Large intestine (tissue), 3 donors: ENCODE measurements at regions not wholly inside any gene's neighbourhood (a gene's known extent, or its start where the extent isn't known, plus 50 kb on each side); places are given as distances from the start of the nearest gene placed in this dataset.

Experiments used
- DNase-seq, 2 donors: peaks; one replicate each; pipeline versions ENCODE4 v3.0.0 to v3.0.0-alpha.2; 2013
- H3K27ac ChIP-seq: one replicate; pipeline ENCODE4 v1.5.1; 2013; ENCODE audit warnings: low read length
- H3K27me3 ChIP-seq: 2 replicates; pipeline ENCODE4 v1.6.1; 2013; ENCODE audit warnings: low read length; ENCODE audit not compliant: control insufficient read depth, insufficient read depth
- H3K36me3 ChIP-seq: 2 replicates; pipeline ENCODE4 v1.6.1; 2013; ENCODE audit warnings: low read length; ENCODE audit not compliant: control insufficient read depth, insufficient read depth
- H3K4me1 ChIP-seq: one replicate; pipeline ENCODE4 v1.6.1; 2013; ENCODE audit warnings: low read length; ENCODE audit not compliant: control insufficient read depth, insufficient read depth
- H3K4me3 ChIP-seq: one replicate; pipeline ENCODE4 v1.5.1; 2013; ENCODE audit warnings: low read length
- H3K9me3 ChIP-seq: one replicate; pipeline ENCODE4 v1.6.1; 2013; ENCODE audit warnings: mild to moderate bottlenecking, low read depth, low read length, moderate library complexity; ENCODE audit not compliant: control insufficient read depth
- WGBS: methylation state at CpG from one replicate; pipeline ENCODE4 v1.1.5; 2013; ENCODE audit warnings: low lambda C conversion rate; ENCODE audit not compliant: insufficient coverage; 5-methylcytosine and 5-hydroxymethylcytosine counted together

- Histone ChIP-seq H3K27ac (no peak overlapping the region), H3K27me3 (no peaks in the 10 kb centered on the region), H3K36me3 (no peaks in the 10 kb centered on the region), H3K4me3 (no peak overlapping the region), H3K4me1 (no peaks in the 10 kb centered on the region), H3K9me3 (no peaks in the 10 kb centered on the region)
- DNase-seq = no peak
- WGBS = no CpG with 5 or more reads among the region's 1 CpG
These were observed 138.6 kb downstream of the P2RY1 start for GRCh38 chr3:152973575-152973974.

DNA sequence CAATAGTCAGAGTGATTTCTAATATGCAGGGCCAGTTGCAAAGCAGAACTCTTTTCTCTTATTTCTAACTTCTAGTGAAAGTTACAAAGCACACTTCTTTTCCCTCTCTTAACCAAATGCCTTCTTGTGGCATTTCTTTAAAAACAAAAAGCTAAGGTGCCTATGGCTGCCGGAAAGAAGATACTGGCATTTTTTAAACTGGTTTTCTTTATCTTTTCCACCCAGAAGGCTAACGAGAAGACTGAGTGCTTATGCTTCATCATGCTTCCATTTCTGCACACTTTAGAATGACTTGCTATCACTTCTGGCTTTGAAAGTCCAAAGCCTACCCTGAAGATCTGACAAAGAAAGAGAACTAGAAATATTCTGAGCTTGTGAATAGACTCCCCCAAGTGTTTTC is 141.3 kb downstream of the P2RY1 start:
- Histone ChIP-seq H3K36me3 (no peaks in the 10 kb centered on the region), H3K27ac (no peak overlapping the region), H3K4me3 (no peak overlapping the region), H3K9me3 (no peaks in the 10 kb centered on the region), H3K4me1 (no peaks in the 10 kb centered on the region), H3K27me3 (no peaks in the 10 kb centered on the region)
- WGBS = 50% methylated on average over 2 of the region's 2 CpGs
- DNase-seq = no peak

DNA sequence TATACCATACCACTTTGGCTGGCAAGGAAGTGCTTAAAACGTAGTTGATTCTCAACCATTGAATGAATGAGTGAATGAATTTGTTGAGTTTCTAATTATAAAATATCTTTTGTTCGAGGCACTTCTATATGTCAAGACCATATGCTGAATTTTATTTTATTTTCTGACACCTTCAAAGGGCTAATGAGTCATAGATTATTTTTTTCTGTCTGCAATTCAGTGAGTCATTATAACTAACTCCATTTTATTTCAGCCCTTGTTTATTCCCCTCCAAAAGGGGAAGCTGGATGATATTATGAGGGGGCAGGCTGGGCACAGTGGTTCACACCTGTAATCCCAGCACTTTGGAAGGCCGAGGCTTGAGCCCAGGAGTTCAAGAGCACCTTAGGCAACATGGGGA is 142.4 kb downstream of the P2RY1 start:
- Histone ChIP-seq H3K9me3 (no peaks in the 10 kb centered on the region), H3K4me1 (no peaks in the 10 kb centered on the region), H3K27me3 (no peaks in the 10 kb centered on the region), H3K36me3 (no peaks in the 10 kb centered on the region), H3K4me3 (no peak overlapping the region), H3K27ac (no peak overlapping the region)
- DNase-seq = no peak
- WGBS = no CpG with 5 or more reads among the region's 3 CpGs

- Histone ChIP-seq H3K9me3 (no peaks in the 10 kb centered on the region), H3K27ac (no peak overlapping the region), H3K27me3 (no peaks in the 10 kb centered on the region), H3K4me3 (no peak overlapping the region), H3K36me3 (no peaks in the 10 kb centered on the region), H3K4me1 (no peaks in the 10 kb centered on the region)
- no peak for DNase-seq
- WGBS = no CpG with 5 or more reads among the region's 1 CpG
These were observed 143.2 kb downstream of the P2RY1 start for GRCh38 chr3:152978152-152978551.

DNA sequence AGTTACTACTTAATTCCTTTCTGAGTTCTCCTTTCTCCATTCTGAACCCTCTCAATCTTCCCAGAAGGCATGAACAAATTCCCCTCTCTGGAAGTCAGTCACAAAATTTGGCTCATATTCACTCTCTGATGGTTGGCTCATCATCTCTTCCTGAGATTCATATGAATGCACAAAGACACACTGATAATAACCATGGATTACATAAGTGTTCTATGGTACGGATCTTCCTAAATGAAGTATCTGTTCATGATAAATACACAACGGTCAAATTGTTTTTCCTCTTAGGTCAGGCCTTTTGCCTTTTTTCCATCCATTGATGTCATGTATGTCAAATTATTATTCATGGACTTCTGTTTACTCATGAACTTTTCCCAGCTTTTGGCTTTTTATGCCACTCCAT is 162.6 kb downstream of the P2RY1 start:
- H3K4me1 ChIP-seq = peaks cover 4% of the 10 kb centered on the region
- no peak overlapping the region for H3K4me3 ChIP-seq
- no peaks in the 10 kb centered on the region for H3K9me3 ChIP-seq
- 100% methylated on average over 1 of the region's 2 CpGs for WGBS
- H3K27ac ChIP-seq = no peak overlapping the region
- DNase-seq = no peak
- no peaks in the 10 kb centered on the region for H3K27me3 ChIP-seq
- H3K36me3 ChIP-seq = no peaks in the 10 kb centered on the region

GRCh38 chr3:152998591-152998990 is 163.4 kb upstream of the RAP2B start:
- H3K4me1 ChIP-seq = peaks cover 4% of the 10 kb centered on the region
- no peak for DNase-seq
- no peaks in the 10 kb centered on the region for H3K36me3 ChIP-seq
- WGBS = 59% methylated on average over 3 of the region's 4 CpGs
- no peak overlapping the region for H3K27ac ChIP-seq
- no peaks in the 10 kb centered on the region for H3K27me3 ChIP-seq
- no peak overlapping the region for H3K4me3 ChIP-seq
- H3K9me3 ChIP-seq = no peaks in the 10 kb centered on the region

- H3K4me1 ChIP-seq = peaks cover 4% of the 10 kb centered on the region
- no peaks in the 10 kb centered on the region for H3K36me3 ChIP-seq
- H3K9me3 ChIP-seq = no peaks in the 10 kb centered on the region
- H3K27ac ChIP-seq = no peak overlapping the region
- no peaks in the 10 kb centered on the region for H3K27me3 ChIP-seq
- no peak for DNase-seq
- H3K4me3 ChIP-seq = no peak overlapping the region
- no CpG with 5 or more reads among the region's 2 CpGs for WGBS
These were observed 161.7 kb upstream of the RAP2B start for GRCh38 chr3:153000325-153000724.

GRCh38 chr3:153001210-153002078 is 160.6 kb upstream of the RAP2B start:
- Histone ChIP-seq H3K27ac (no peak overlapping the region), H3K27me3 (no peaks in the 10 kb centered on the region), H3K4me1 (peaks cover 4% of the 10 kb centered on the region), H3K36me3 (no peaks in the 10 kb centered on the region), H3K9me3 (no peaks in the 10 kb centered on the region), H3K4me3 (no peak overlapping the region)
- WGBS = 100% methylated on average over 2 of the region's 4 CpGs
- DNase-seq = no peak

GRCh38 chr3:153003441-153003840 is 158.6 kb upstream of the RAP2B start:
- no peaks in the 10 kb centered on the region for H3K36me3 ChIP-seq
- H3K9me3 ChIP-seq = no peaks in the 10 kb centered on the region
- WGBS = no CpG with 5 or more reads among the region's 2 CpGs
- DNase-seq = no peak
- H3K4me3 ChIP-seq = no peak overlapping the region
- peaks cover 4% of the 10 kb centered on the region for H3K4me1 ChIP-seq
- no peak overlapping the region for H3K27ac ChIP-seq
- H3K27me3 ChIP-seq = no peaks in the 10 kb centered on the region

DNA sequence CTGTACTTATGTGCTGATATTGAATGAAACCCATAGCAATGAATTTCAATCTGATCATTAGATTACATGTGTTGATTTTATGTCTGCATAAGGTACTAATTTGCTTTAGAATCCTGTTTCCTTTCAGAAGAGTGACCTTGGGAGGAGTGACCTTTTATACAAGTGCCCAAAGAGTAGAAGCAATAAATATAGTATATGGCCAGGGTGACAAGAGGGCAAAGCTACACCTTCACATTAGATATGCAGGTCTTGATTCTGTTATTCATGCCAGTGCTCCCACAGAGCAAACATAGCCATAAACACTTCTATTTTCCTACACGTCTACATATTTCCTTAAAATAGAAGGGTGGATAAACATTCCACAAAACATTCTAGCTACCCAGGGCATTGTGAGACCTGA is 158.2 kb upstream of the RAP2B start:
- WGBS = no CpG with 5 or more reads among the region's 1 CpG
- H3K27ac ChIP-seq = no peak overlapping the region
- peaks cover 4% of the 10 kb centered on the region for H3K4me1 ChIP-seq
- no peaks in the 10 kb centered on the region for H3K27me3 ChIP-seq
- no peak for DNase-seq
- H3K9me3 ChIP-seq = no peaks in the 10 kb centered on the region
- no peaks in the 10 kb centered on the region for H3K36me3 ChIP-seq
- no peak overlapping the region for H3K4me3 ChIP-seq

DNA sequence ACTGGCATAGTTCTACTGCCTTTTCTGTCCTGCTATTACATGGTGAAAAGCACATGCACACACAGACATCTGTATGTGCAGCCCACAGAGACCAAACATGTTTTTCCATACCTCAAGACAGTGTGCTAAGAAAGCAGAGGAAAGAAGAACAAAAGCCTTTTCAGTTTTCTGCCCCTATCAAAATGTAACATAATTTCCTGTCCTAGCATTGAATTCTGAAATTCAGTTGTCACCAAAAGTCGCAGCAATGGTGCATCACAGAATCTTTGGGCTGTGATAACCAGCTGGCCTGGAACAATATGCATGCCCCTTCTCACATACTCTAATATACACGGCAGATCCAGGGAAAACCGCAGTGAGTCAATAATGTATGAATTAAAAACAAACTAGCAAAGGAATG is 153.8 kb upstream of the RAP2B start:
- no peaks in the 10 kb centered on the region for H3K36me3 ChIP-seq
- H3K4me3 ChIP-seq = no peak overlapping the region
- H3K27me3 ChIP-seq = no peaks in the 10 kb centered on the region
- no peaks in the 10 kb centered on the region for H3K4me1 ChIP-seq
- H3K27ac ChIP-seq = no peak overlapping the region
- WGBS = 81% methylated on average over 2 of the region's 3 CpGs
- DNase-seq = no peak
- no peaks in the 10 kb centered on the region for H3K9me3 ChIP-seq
